ENCODE measurements at regions not wholly inside any gene's neighbourhood (a gene's known extent, or its start where the extent isn't known, plus 50 kb on each side); places are given as distances from the start of the nearest gene placed in this dataset.
"Not testable (repeated sequence)": the region's sequence is repeated elsewhere in the genome, so short reads cannot be mapped to it uniquely, and the experiment has no call there.

GRCh38 chr7:39825401-39825980, 124.6 kb upstream of the CDK13 start:
- no peak for DNase-seq

- no peak for DNase-seq
Measured at GRCh38 chr7:39826166-39826565, 123.9 kb upstream of the CDK13 start.

- DNase-seq: no peak
Measured at GRCh38 chr7:39827571-39827970, 122.5 kb upstream of the CDK13 start.

- no peak for DNase-seq
Measured at GRCh38 chr7:39829028-39829427, 121.0 kb upstream of the CDK13 start.

- no peak for DNase-seq
Measured at GRCh38 chr7:39832519-39833085, 117.5 kb upstream of the CDK13 start.

DNA sequence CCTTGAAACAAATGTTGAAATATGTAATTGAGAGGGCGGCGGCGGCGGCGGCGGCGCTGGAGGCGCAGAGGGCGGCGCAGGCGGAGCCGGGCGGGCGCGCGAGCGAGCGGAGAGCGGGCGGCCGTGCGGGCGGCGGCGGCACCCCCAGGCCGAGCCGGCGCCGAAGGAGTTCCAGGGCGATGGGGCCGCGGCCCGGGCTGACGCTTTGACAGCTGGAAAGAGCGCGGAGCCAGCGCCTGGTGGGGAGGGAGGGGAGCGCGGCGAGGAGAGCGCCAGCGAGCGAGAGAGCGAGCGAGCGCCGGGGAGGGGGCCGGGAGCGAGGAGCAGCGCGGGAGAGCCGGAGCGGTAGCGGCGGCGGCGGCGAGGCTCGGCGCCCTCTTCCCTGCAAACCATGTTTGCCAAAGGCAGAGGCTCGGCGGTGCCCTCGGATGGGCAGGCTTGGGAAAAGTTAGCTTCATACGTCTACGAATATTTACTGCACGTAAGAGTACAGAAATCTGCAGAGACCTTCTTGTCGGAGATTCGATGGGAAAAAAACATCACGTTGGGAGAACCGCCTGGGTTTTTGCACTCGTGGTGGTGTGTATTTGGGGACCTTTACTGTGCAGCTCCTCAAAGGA, 116.8 kb upstream of the CDK13 start:
- DNase-seq: peak; percentile 72 to 80

- DNase-seq: not testable (repeated sequence)
Measured at GRCh38 chr7:39833865-39834634, 116.0 kb upstream of the CDK13 start.

DNA sequence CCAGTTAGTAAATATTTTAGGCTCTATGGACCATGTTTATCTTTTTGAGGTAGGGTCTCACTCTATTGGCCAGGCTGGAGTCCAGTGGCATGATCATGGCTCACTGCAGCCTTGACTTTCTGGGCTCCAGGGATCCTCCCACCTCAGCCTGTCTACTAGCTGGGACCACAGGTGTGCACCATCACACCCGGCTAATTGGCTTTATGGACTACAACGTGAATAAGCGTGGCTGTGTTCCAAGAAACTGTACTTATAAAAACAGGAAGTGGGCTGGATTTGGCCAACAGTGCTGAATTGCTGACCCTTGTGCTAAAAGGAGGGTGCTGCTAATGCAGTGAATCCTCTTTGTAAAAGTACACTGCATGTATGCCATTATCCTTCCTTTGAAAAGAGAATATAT, 111.7 kb upstream of the CDK13 start:
- peak; percentile 80 to 88 for DNase-seq

DNA sequence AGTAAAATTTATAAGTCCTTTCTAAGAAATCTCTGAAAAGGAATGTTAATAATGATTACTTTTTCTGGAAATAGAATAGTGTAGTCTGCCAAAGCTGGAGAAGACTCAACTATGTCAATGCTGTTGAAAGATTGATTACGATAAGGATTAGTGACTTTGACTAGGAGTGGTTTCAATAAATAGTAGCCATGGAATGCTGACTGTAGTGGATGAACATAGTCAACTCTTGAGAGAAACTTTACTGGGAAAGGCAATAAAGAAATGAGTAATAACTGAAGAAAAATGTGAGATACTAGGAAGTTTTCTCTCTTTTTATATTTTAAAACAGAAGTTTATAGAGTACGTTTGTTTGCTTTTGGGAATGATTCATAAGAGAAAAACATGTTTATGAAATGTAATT, 105.0 kb upstream of the CDK13 start:
- DNase-seq: no peak

DNA sequence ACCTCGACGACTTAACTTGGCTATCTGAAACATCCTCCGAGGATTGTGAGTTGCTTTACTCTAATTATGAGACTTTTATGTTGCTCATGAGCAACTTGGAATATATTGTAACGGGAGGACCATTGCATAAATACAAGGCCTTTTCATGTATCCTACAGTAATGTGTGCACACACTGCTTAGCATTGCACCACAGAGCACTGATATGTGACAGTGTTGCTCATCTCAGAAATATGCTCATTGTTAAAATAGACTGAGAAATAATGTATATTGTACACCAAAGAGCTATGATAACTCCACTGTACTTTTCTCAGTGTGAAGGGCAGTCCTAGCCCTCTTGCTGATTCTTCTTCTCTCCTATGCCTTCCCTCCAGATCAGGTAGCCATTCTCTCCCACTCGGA, 102.8 kb upstream of the CDK13 start:
- DNase-seq: no peak

DNA sequence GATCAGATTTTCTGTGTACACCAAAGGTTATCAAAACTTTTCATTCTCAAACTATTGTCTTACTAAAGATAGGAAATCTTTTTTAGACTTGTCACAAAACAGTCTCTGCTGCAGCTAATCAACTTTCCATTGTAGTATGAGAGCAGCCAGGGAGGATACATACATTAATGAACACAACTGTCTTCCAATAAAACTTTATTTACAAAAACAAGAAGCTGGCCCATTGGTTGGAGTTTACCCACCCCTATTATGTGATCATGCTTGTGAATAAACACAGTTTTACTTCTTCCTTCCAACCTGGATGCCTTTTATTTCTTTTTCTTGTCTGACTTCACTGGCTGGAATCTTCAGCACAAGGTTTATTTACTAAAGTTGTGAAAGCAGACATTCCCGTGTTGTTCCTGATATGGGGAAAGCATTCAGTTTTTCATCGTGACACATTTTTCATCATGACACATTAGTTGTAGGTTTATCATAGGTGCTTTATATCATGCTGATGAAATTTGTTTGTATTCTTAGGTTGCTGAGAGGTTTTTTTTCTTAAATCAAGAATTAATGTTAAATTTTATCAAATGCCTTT, 98.5 kb upstream of the CDK13 start:
- no peak for DNase-seq

DNA sequence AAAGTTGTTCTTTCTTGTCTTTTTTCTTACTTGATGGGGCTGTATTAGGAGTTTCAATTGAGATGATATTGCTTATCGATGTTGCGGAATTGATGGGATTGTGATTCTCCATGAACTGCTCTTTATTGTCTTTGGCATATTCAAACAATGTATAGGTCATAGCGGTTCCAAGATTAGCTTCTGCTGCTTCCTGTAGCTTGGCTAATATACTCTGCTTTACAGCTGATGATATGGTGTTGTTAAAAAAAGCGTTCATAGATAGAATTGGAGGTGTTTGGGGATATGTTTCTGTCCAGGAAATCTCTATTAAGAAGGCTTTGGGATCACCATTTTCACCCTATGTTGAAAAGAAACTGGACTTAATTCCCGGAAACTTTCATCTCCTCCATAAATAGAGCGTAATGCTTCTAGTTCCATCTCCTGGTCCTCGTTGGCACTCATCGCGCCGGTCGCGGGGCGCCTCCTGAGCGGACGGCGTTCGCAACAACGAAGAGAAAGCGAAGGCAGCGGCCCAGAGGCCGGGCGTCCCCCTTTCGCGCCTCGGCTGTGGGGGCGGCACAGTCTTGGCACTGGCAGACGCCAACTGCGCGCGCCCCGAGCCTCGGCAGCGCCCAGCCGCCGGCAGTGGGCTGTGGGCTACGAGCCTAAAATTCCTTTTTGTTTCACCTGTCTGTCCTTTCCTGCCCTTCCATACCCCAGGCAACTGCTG, 95.3 kb upstream of the CDK13 start:
- DNase-seq: not testable (repeated sequence)

DNA sequence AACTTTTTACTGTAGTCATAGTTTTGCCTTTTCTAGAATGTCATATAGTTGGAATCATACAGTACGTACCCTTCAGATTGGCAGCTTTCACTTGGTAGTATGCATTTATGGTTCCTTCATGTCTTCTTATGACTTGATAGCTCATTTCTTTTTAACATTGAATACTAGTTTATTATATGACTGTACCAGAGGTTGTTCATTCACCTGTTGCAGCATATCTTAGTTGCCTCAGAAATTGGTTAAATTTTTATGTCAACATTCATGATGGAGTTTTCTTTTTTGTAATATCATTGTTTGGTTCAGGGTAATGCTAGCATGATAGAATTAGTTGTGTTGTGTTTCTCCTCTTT, 94.8 kb upstream of the CDK13 start:
- no peak for DNase-seq

- DNase-seq: peak in 1 of 2 experiments; percentile 54
Measured at GRCh38 chr7:39863675-39864322, 86.3 kb upstream of the CDK13 start.

DNA sequence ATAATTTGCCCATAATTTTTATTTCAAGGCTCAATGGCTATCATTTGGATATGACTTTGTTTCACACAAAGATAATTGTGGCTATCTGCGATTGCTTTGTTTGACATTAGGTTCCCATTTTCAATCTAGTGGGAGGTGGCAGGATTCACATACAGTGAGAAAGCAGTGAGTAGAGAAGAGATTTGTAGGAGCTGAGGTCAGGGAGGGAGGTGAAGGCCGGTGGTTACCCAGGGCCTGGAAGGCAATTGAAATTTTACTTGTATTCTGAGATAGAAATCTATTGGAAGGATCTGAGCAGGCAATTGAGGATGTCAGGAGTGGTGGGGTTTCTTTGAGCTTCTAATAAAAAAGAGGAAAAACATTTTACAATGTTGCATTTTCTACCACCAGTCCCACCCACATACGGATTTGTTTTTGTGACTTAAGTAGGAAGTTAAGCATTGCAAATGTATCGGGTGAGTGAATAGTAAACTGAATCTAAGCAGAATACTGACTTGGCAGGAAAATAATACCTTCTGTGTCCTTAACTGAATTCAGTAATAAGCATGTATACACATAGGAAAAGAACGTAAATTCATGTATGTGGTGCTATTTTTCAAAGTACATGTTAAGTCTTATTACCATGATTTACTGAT, 80.1 kb upstream of the CDK13 start:
- not testable (repeated sequence) for DNase-seq

DNA sequence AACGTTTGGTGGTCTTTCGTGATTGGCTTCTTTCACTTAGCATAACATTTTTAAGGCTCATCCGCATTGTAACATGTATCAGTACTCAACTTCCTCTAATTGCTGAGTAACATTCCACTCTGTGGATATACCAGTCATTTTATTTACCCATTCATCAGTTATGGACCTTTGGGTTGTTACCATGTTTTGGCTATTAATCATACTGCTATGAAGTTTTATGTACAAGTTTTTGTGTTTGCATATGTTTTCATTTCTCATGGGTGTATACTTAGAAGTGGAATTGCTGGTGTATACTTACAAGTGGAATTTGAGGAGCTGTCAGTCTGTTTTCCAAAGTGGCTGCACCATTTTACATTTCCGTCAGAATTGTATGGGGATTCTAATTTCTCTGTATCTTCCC, 78.4 kb upstream of the CDK13 start:
- DNase-seq: not testable (repeated sequence)

GRCh38 chr7:39880556-39880955, 69.5 kb upstream of the CDK13 start:
- DNase-seq: no peak

DNA sequence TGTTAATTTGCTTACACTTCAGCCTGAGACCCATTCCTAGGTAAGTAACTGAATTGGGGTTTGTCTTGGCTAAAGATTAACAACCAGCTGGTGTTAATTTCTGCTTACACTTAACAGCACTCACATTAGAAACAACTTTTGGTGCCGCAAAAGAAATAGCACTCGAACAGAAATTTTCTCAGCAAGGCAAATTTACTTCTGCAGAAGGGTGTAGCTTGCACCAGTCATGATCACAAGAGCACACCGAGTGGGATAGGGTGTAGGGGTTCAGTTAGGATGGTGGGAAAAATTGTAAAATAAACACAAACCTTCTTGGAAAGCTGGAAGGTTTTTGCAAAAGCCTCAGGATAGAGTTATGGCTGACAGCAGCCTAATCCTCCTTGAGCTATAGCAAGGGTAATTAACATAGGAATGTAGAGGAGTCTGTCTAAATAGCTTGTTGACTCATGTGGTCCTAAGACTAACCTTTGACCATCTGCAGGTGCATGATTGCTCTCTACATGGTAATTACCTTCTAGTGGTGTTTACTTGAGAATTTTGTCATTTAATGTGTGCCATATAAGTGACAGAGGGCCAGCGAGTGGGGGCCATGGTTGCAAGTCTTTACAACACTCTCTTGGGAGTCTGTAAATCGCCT, 67.8 kb upstream of the CDK13 start:
- DNase-seq: no peak

DNA sequence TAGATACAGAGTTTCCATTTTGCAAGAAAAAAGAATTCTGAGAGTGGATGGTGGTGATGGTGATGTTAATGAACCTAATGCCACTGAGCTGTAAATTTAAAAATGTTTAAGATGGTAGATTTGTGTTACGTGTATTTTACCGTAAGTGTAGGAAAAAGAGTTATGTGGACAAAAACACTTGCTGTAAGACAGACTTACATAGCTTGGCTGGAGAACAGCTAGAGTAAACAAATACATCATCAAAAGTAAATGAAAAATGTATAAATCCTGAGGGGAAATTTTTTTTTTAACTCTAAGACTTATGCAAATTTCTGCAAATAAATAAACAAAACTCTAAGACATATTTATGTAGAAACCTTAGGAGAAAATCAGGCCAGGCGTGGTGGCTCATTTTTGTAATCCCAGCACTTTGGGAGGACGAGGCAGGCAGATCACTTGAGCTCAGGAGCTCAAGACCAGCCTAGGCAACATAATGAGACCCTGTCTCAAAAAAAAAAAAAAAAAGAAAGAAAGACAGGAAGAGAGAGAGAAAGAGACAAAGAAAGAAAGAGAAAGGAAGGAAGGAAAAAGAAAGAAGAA, 66.2 kb upstream of the CDK13 start:
- DNase-seq: no peak

GRCh38 chr7:39888171-39888853, 61.7 kb upstream of the CDK13 start:
- no peak for DNase-seq

All from SHP77 (cell line).